Body of pancreas (tissue), 4 donors: ENCODE measurements at regions not wholly inside any gene's neighbourhood (a gene's known extent, or its start where the extent isn't known, plus 50 kb on each side); places are given as distances from the start of the nearest gene placed in this dataset.

Experiments
- ATAC-seq: fragments of 150-250 bp; one replicate; pipeline ENCODE4 v1.9.1; 2016
- DNase-seq, 4 donors: peaks; one replicate each; pipeline ENCODE4 v3.0.0-alpha.2; 2019
- H3K27ac ChIP-seq, 4 donors: fragments of 200-600 bp; sonication (generic); 1 replicate in 3 of 4; 2 replicates in 1 of 4; pipeline versions ENCODE4 v1.5.1 to v1.6.1; 2016 to 2019; ENCODE audit warnings: mild to moderate bottlenecking in 1 of 4, mixed read lengths in 1 of 4, moderate library complexity in 1 of 4
- H3K27me3 ChIP-seq, 2 donors: fragments of 200-600 bp; sonication (generic); one replicate each; pipeline ENCODE4 v1.6.0; 2016; ENCODE audit warnings: mild to moderate bottlenecking in 1 of 2
- H3K36me3 ChIP-seq, 2 donors: fragments of 200-600 bp; sonication (generic); replicated peaks in 1 of 2; 2 replicates each; pipeline ENCODE4 v1.5.1; 2016; ENCODE audit warnings: low read depth in 2 of 2; ENCODE audit not compliant: insufficient read depth in 1 of 2
- H3K4me1 ChIP-seq: fragments of 200-600 bp; sonication (generic); one replicate; pipeline ENCODE4 v1.6.0; 2016
- H3K4me3 ChIP-seq, 2 donors: fragments of 200-600 bp; sonication (generic); 1 replicate in 1 of 2; 2 replicates in 1 of 2; pipeline ENCODE4 v1.5.1; 2016 to 2019
- H3K9me3 ChIP-seq, 3 donors: fragments of 200-600 bp; sonication (generic); 1 replicate in 2 of 3; 2 replicates in 1 of 3; pipeline ENCODE4 v1.5.1; 2016
- POLR2A ChIP-seq, 3 donors: fragments of 450-650 bp; IDR thresholded peaks; one replicate each; pipeline ENCODE4 v1.6.1; 2016; ENCODE audit warnings: antibody characterized with exemption in 3 of 3, mild to moderate bottlenecking in 2 of 3
- WGBS, 2 donors: methylation state at CpG; one replicate each; pipeline ENCODE4 v1.1.5; 2017; 5-methylcytosine and 5-hydroxymethylcytosine counted together
- intact Hi-C: fragments of 100-400 bp; cut with DNase I; formaldehyde crosslinking; loops from one replicate; pipeline ENCODE4 v1.15.1; 2023
- TF ChIP-seq, protein P1 (sequence below), 7 experiments: fragments of 450-650 bp in 4 of 7; fragments of 200-600 bp in 3 of 7; sonication (generic) in 3 of 7; IDR thresholded peaks; one replicate each; pipeline ENCODE4 v1.5.1; 2016 to 2019; ENCODE audit warnings: antibody characterized with exemption in 7 of 7

GRCh38 chr4:175106301-175106700, 188.1 kb downstream of the ADAM29 start:
- WGBS, 2 donors = 58 to 59% methylated on average over 2 of the region's 2 CpGs

DNA sequence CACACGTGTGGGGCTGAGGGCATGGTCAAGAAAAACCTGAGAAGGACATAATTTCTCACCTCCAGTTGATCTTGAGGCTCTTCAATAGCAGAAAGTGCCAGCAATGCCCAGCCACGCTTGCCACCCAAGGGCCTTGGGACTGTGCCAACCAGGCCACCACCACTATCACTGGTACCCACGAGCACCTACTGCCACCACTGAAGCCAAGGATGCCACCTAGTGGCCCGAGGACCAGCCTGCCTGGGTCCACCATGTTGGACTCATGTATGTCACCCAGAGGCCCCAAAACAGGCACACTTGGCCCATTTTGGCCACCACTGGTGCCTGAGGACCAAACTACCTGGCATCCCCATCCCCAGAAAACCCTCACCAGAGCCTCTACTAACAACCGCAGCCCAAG, 191.8 kb downstream of the ADAM29 start:
- Histone ChIP-seq H3K4me1 (no peaks in the 10 kb centered on the region), H3K9me3 (peaks cover 0 to 5% (median 0%) of the 10 kb centered on the region in 3 donors), H3K27ac (no peak overlapping the region), H3K36me3 (no peaks in the 10 kb centered on the region), H3K27me3 (no peaks in the 10 kb centered on the region), H3K4me3 (no peak overlapping the region)
- intact Hi-C loops = no loop called here
- TF ChIP-seq POLR2A (IDR thresholded peaks at IDR 0.05) = no peak
- TF ChIP-seq, protein P1, sequence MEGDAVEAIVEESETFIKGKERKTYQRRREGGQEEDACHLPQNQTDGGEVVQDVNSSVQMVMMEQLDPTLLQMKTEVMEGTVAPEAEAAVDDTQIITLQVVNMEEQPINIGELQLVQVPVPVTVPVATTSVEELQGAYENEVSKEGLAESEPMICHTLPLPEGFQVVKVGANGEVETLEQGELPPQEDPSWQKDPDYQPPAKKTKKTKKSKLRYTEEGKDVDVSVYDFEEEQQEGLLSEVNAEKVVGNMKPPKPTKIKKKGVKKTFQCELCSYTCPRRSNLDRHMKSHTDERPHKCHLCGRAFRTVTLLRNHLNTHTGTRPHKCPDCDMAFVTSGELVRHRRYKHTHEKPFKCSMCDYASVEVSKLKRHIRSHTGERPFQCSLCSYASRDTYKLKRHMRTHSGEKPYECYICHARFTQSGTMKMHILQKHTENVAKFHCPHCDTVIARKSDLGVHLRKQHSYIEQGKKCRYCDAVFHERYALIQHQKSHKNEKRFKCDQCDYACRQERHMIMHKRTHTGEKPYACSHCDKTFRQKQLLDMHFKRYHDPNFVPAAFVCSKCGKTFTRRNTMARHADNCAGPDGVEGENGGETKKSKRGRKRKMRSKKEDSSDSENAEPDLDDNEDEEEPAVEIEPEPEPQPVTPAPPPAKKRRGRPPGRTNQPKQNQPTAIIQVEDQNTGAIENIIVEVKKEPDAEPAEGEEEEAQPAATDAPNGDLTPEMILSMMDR (IDR thresholded peaks at IDR 0.05) = no peak
- ATAC-seq = no peak
- WGBS, 2 donors = 69 to 75% methylated on average over 5 of the region's 5 CpGs
- DNase-seq = peak in 1 of 4 donors; percentile 16

More at GRCh38 chr4:175106301-175106700, 188.1 kb downstream of the ADAM29 start:
- Histone ChIP-seq H3K4me1 (no peaks in the 10 kb centered on the region), H3K36me3 (no peaks in the 10 kb centered on the region), H3K27me3 (no peaks in the 10 kb centered on the region), H3K27ac (no peak overlapping the region), H3K9me3 (peaks cover 0 to 5% (median 0%) of the 10 kb centered on the region in 3 donors), H3K4me3 (no peak overlapping the region)
- ATAC-seq = no peak
- intact Hi-C loops = no loop called here
- TF ChIP-seq, protein P1 (IDR thresholded peaks at IDR 0.05) = no peak
- no peak for TF ChIP-seq POLR2A (IDR thresholded peaks at IDR 0.05)
- no peak for DNase-seq

- no peaks in the 10 kb centered on the region for H3K4me1 ChIP-seq
- H3K9me3 ChIP-seq = peaks cover 0 to 4% (median 0%) of the 10 kb centered on the region in 3 donors
- H3K36me3 ChIP-seq = no peaks in the 10 kb centered on the region
- intact Hi-C loops = no loop called here
- ATAC-seq = no peak
- 67 to 79% methylated on average over 4 of the region's 4 CpGs for WGBS, 2 donors
- H3K27me3 ChIP-seq = no peaks in the 10 kb centered on the region
- DNase-seq = no peak
- H3K4me3 ChIP-seq = no peak overlapping the region
- TF ChIP-seq POLR2A (IDR thresholded peaks at IDR 0.05) = no peak
- TF ChIP-seq, protein P1 (IDR thresholded peaks at IDR 0.05) = no peak
- H3K27ac ChIP-seq = no peak overlapping the region
Measured at GRCh38 chr4:175125410-175126068, 207.4 kb downstream of the ADAM29 start.

- WGBS, 2 donors = 41 to 59% methylated on average over 2 of the region's 2 CpGs
- Histone ChIP-seq H3K4me1 (no peaks in the 10 kb centered on the region), H3K9me3 (peaks cover 0 to 4% (median 0%) of the 10 kb centered on the region in 3 donors), H3K27me3 (no peaks in the 10 kb centered on the region), H3K4me3 (no peak overlapping the region), H3K27ac (no peak overlapping the region), H3K36me3 (no peaks in the 10 kb centered on the region)
- intact Hi-C loops = no loop called here
- DNase-seq = no peak
- ATAC-seq = no peak
- no peak for TF ChIP-seq POLR2A (IDR thresholded peaks at IDR 0.05)
- TF ChIP-seq, protein P1 (IDR thresholded peaks at IDR 0.05) = no peak
Measured at GRCh38 chr4:175127314-175127713, 209.2 kb downstream of the ADAM29 start.

DNA sequence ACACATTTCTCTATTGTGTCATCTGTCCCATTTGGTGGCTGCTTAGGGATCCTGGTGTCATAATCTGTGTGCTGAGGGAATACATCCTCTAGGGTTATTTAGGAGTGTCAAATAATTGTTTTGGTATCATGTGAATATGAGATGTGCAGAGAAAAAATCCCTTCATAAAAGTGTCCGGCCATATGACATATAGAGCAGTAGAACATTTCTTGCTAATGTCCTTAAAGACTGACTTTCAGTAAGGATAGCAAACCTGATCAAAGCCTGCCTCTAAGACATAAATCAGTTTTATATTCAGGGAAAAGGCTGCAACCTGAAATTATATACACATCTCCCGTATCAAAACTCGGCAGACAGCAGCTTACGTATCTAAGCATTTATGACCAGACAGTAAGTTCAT, 211.6 kb downstream of the ADAM29 start:
- no peaks in the 10 kb centered on the region for H3K27me3 ChIP-seq
- no peaks in the 10 kb centered on the region for H3K36me3 ChIP-seq
- intact Hi-C loops = no loop called here
- no peak overlapping the region for H3K4me3 ChIP-seq
- TF ChIP-seq, protein P1 (IDR thresholded peaks at IDR 0.05) = no peak
- TF ChIP-seq POLR2A (IDR thresholded peaks at IDR 0.05) = no peak
- H3K9me3 ChIP-seq = peaks cover 0 to 4% (median 0%) of the 10 kb centered on the region in 3 donors
- no peaks in the 10 kb centered on the region for H3K4me1 ChIP-seq
- WGBS, 2 donors = 48 to 55% methylated on average over 4 of the region's 4 CpGs
- DNase-seq (no peak), ATAC-seq (no peak)
- H3K27ac ChIP-seq = no peak overlapping the region
